DMS53 (cell line): ENCODE measurements at regions not wholly inside any gene's neighbourhood (a gene's known extent, or its start where the extent isn't known, plus 50 kb on each side); places are given as distances from the start of the nearest gene placed in this dataset.

Source experiments
- DNase-seq: peaks from one replicate; lab custom pipeline; 2025; lab: John Stamatoyannopoulos, UW

DNA sequence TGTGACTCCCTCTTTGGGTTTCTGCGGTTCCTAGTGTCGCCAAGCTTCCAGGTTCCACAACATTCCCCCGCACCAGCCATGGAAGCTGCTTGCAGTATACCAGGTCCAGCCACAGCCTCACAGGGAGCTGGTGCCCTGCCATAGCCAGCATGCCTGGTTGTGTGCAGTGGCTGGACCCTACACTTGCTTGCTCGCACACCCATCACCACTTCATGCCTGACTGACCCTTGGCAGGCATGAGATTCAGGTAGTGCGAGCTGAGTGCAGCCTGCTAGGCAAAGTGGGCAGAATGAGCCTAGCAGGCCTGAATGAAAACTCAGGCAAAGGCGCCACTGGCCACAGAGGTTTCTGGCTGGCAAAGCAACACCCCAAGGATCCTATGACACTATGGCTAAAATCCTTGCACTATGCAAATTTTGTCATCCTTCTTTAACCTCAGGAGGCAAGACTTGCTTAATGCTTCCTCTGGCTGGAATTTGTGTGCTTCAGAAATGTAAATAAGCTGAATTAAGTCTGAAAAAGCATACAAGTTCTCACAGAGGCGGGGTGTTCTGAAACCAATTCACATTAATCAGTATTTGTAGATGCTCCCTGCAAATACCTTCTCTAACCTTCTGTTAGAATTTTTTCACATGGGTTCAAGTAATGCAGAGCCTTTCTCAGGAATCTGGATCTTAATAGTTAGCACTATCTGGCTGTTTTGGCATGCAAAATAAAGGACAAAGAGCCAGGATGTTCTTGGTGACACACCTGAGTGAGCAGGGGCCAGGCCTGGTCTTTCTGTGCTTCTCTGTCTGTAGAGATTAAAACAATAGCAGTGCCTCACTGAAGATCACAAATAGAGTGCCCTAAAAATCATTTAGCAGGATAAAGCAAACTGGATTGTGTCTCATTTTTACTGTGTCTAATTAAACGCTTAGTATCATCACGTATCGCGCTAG, 256.9 kb downstream of the GPATCH2 start:
- no peak for DNase-seq

- no peak for DNase-seq
These were observed 258.6 kb downstream of the GPATCH2 start for GRCh38 chr1:217372049-217372970.

DNA sequence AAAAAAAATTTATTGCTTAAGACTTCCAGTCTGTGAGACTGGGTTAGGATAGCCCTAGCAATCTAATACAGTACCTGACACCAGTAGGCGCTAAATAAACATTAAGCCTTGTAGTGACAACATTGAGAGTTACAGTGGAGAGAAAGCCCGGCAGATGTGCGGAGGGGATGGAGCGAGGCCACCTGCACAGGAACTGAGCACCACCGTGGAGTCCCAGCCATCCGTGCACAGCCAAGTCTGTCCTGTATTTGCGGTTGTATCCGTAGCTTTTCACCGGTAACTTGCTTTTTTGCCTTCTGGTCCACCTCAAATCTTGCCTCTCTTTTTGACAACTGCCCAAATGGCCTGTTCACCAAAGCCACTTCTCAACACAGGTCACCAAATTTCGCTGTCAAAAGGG, 260.1 kb downstream of the GPATCH2 start:
- no peak for DNase-seq

GRCh38 chr1:217369996-217370551, 260.8 kb downstream of the GPATCH2 start:
- no peak for DNase-seq

GRCh38 chr1:217369271-217369981, 261.5 kb downstream of the GPATCH2 start:
- no peak for DNase-seq

GRCh38 chr1:217364220-217364619, 266.7 kb downstream of the GPATCH2 start:
- no peak for DNase-seq

GRCh38 chr1:217363319-217363718, 267.6 kb downstream of the GPATCH2 start:
- no peak for DNase-seq

DNA sequence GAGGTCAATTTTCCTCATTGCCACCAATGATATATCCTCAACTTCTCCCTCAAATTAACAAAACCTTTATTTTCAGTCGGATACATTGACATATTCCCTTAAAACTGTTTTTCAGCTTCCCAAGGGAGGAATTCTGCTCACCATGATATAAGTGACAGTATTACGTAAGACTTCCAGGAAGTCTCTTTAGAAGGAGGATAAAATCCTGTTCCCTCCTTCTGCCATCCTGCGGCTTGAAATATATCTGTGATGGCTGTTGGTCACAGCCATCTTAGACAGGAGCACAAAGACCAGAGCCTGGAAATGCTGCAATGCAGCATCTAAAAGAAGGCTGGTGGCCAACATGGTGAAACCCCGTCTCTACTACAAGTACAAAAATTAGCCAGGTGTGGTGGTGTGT, 270.4 kb downstream of the GPATCH2 start:
- DNase-seq: no peak

GRCh38 chr1:217354895-217355294, 276.0 kb downstream of the GPATCH2 start:
- no peak for DNase-seq

GRCh38 chr1:217348960-217349664, 281.8 kb downstream of the GPATCH2 start:
- DNase-seq: peak; percentile 77

DNA sequence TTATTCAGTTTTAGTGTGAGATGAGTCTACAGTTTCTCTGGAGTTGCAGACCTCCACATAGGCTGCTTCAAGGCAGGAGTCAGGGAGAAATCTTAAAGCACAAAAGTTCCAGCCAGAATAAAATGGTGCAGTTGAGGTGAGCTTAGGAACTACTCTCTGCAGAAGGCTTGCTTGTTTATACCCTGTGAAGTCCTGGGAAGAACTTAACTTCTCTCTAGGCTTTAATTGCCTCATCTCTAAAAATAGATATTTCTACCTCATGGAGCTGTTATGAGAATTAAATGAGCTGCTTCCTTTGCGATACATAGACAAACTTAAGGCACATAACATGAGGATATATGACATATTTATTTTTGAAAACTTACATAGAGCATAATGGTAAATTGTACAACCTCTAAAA, 286.2 kb downstream of the GPATCH2 start:
- no peak for DNase-seq

- peak; percentile 19 for DNase-seq
These were observed 287.0 kb downstream of the GPATCH2 start for GRCh38 chr1:217343907-217344306.

- no peak for DNase-seq
These were observed 288.8 kb downstream of the GPATCH2 start for GRCh38 chr1:217342105-217342504.

DNA sequence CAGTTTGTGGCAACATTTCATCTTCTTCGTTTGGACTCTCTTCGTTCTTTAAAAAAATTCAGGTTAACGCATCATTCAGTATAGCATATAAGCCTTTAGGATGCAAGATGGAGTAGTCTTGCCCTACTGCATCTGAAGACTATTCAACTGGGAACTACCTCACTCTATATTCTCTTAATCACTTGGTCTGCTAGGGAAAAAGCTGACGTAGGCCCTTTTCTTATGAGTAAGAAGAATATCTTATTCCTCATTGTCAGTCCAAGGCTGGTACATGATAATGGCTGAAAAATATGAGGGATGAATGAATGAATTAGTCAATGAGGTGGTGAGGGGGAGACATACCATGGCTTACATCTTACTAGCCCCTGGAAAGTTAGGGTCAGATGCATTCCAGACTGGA, 294.2 kb downstream of the GPATCH2 start:
- DNase-seq: no peak

GRCh38 chr1:217333939-217334338, 297.0 kb downstream of the GPATCH2 start:
- peak; percentile 77 for DNase-seq

GRCh38 chr1:217332431-217333065, 298.3 kb downstream of the GPATCH2 start:
- peak; percentile 70 for DNase-seq

- no peak for DNase-seq
These were observed 299.2 kb downstream of the GPATCH2 start for GRCh38 chr1:217331698-217332097.

- DNase-seq: no peak
These were observed 303.0 kb downstream of the GPATCH2 start for GRCh38 chr1:217327901-217328300.

DNA sequence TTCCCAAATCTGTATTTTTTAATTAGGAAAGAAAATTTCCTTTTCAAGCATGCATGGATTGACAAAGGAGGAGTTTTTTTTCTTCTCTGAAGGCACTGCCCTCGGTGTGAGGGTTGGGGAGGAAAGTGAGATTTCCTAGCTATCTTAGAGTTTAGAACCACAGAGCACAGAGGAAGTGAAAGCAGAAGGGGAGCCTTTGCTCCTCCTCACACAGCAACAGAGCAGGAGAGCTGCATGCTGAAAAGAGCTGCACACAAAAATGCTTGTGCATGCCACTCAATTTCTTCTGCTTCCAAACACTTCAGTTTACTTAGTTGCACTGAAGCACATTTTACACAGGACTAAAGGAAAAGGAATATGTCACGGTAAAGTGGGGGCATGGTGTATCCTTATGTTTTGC, 308.1 kb downstream of the GPATCH2 start:
- DNase-seq: no peak

DNA sequence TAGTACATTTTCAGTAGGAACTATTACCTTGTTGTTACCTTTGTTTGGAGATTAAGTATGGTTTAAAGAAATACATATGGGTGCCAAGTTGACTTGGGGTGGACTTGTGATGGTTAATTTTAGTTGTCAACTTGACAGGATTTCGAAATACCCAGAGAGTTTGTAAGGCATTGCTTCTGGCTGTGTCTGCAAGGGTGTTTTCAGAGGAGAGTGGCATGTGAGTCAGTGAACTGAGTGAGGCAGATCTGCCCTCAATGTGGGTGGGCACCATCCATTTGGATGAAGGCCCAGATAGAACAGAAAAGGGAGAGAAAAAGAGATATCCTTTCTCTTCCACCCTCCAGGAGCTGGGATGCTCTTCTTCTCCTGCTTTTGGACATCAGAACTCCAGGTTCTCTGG, 315.5 kb downstream of the GPATCH2 start:
- DNase-seq: no peak

DNA sequence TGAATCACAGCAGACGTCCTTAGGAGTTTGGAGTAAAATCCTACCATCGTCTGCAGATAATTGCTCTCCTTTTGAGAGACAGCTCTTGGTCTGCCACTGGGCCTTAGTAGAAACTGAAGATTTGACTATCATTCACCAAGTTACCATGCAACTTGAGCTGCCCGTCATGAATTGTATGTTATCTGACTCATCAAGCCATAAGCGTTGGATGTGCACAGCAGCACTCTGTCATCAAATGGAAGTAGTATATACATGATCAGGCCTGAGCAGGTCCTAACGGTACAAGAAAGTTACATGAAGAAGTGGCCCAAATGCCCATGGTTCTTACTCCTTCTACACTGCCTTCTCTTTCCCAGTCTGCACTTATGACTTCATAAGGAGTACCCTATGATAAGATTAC, 317.8 kb downstream of the GPATCH2 start:
- no peak for DNase-seq
